IMR-90 (cell line): ENCODE measurements at regions not wholly inside any gene's neighbourhood (a gene's known extent, or its start where the extent isn't known, plus 50 kb on each side); places are given as distances from the start of the nearest gene placed in this dataset.

Experiments
- ATAC-seq: fragments of 200-7000 bp; cut with Tn5 transposase; 2 replicates; pipeline ENCODE4 v1.9.1; 2020; ENCODE audit warnings: low read depth, mild to moderate bottlenecking, moderate library complexity
- BruUV-seq: library from RNA; stranded (reverse); fragments of 400-500 nt; replicated peaks from 2 replicates; lab custom pipeline; 2021; lab: Mats Ljungman, UMichigan
- CTCF ChIA-PET: fragments of 300-600 bp; formaldehyde crosslinking; extraction: SDS; loops from one replicate; lab custom pipeline; 2021; ENCODE audit warnings: antibody characterized with exemption; lab: Yijun Ruan, JAX
- POLR2A ChIA-PET: fragments of 300-600 bp; sonication (Branson Sonifier 250); formaldehyde crosslinking; loops from one replicate; lab custom pipeline; 2022; ENCODE audit warnings: antibody characterized with exemption; ENCODE audit not compliant: unreplicated experiment; lab: Charles Lee
- DNase-seq: peaks from one replicate; pipeline ENCODE4 v3.0.0; 2013
- H2AFZ ChIP-seq: replicated peaks from 2 replicates; pipeline ENCODE3; 2013; ENCODE audit warnings: low read length, mild to moderate bottlenecking; ENCODE audit not compliant: poor library complexity
- H2AK5ac ChIP-seq: 2 replicates; pipeline ENCODE4 v1.6.1; 2013; ENCODE audit warnings: low read depth, low read length, inconsistent platforms
- H2AK9ac ChIP-seq: replicated peaks from 2 replicates; pipeline ENCODE3; 2013; ENCODE audit warnings: mild to moderate bottlenecking, low read depth, low read length, moderate library complexity; ENCODE audit not compliant: poor library complexity
- H2BK120ac ChIP-seq: 2 replicates; pipeline ENCODE4 v1.6.1; 2013; ENCODE audit warnings: low read depth, low read length, inconsistent platforms
- H2BK15ac ChIP-seq: 3 replicates; pipeline ENCODE4 v1.6.1; 2013; ENCODE audit warnings: low read depth, low read length, inconsistent platforms
- H2BK20ac ChIP-seq: 2 replicates; pipeline ENCODE4 v1.6.1; 2013; ENCODE audit warnings: low read depth, mild to moderate bottlenecking, inconsistent platforms, low read length, moderate library complexity
- H2BK5ac ChIP-seq: 2 replicates; pipeline ENCODE4 v1.6.1; 2013; ENCODE audit warnings: mild to moderate bottlenecking, low read depth, low read length, inconsistent platforms; ENCODE audit not compliant: poor library complexity, severe bottlenecking
- H3K14ac ChIP-seq: replicated peaks from 2 replicates; pipeline ENCODE4 v1.6.1; 2013; ENCODE audit warnings: low read depth, low read length, inconsistent platforms
- H3K18ac ChIP-seq: 2 replicates; pipeline ENCODE4 v1.6.1; 2013; ENCODE audit warnings: low read depth, low read length, control low read depth
- H3K23ac ChIP-seq: 2 replicates; pipeline ENCODE4 v1.6.1; 2013; ENCODE audit warnings: low read depth, low read length, inconsistent platforms
- H3K27ac ChIP-seq: 2 replicates; pipeline ENCODE4 v1.5.1; 2013; ENCODE audit warnings: mild to moderate bottlenecking, control low read depth, low read length; ENCODE audit not compliant: insufficient read depth
- H3K27me3 ChIP-seq: 2 replicates; pipeline ENCODE4 v1.6.1; 2013; ENCODE audit warnings: low read length; ENCODE audit not compliant: control insufficient read depth, insufficient read depth
- H3K36me3 ChIP-seq: 2 replicates; pipeline ENCODE4 v1.6.1; 2013; ENCODE audit warnings: low read length, mixed read lengths; ENCODE audit not compliant: control insufficient read depth, insufficient read depth
- H3K4ac ChIP-seq: 2 replicates; pipeline ENCODE4 v1.6.1; 2013; ENCODE audit warnings: low read depth, low read length, inconsistent platforms
- H3K4me1 ChIP-seq: 2 replicates; pipeline ENCODE4 v1.6.1; 2013; ENCODE audit warnings: low read length, mixed read lengths; ENCODE audit not compliant: control insufficient read depth, insufficient read depth
- H3K4me2 ChIP-seq: 2 replicates; pipeline ENCODE4 v1.6.1; 2013; ENCODE audit warnings: low read depth, mild to moderate bottlenecking, control low read depth, low read length, moderate library complexity
- H3K4me3 ChIP-seq: 2 replicates; pipeline ENCODE4 v1.5.1; 2013; ENCODE audit warnings: low read depth, mild to moderate bottlenecking, control low read depth, low read length, moderate library complexity; ENCODE audit not compliant: insufficient read depth
- H3K56ac ChIP-seq: 2 replicates; pipeline ENCODE4 v1.6.1; 2013; ENCODE audit warnings: low read length, inconsistent platforms; ENCODE audit not compliant: insufficient read depth; ENCODE audit errors: extremely low read depth
- H3K79me1 ChIP-seq, 2 experiments: 2 replicates each; pipeline ENCODE4 v1.6.1; 2013; ENCODE audit warnings: low read length in 2 of 2, inconsistent platforms in 1 of 2, low read depth in 1 of 2
- H3K9ac ChIP-seq: 2 replicates; pipeline ENCODE4 v1.6.1; 2013; ENCODE audit warnings: low read depth, low read length, control low read depth
- H3K9me1 ChIP-seq: 2 replicates; pipeline ENCODE4 v1.6.1; 2013; ENCODE audit warnings: low read length, inconsistent platforms; ENCODE audit not compliant: insufficient read depth
- H3K9me3 ChIP-seq: 2 replicates; pipeline ENCODE4 v1.6.1; 2013; ENCODE audit warnings: low read length; ENCODE audit not compliant: control insufficient read depth, insufficient read depth
- H4K20me1 ChIP-seq: 2 replicates; pipeline ENCODE4 v1.6.1; 2013; ENCODE audit warnings: low read length, inconsistent platforms; ENCODE audit not compliant: insufficient read depth
- H4K5ac ChIP-seq: 2 replicates; pipeline ENCODE4 v1.6.1; 2013; ENCODE audit warnings: mild to moderate bottlenecking, low read depth, low read length, control low read depth
- H4K8ac ChIP-seq, 2 experiments: 2 replicates each; pipeline ENCODE4 v1.6.1; 2013; ENCODE audit warnings: low read depth in 2 of 2, low read length in 2 of 2, control low read depth in 1 of 2, inconsistent platforms in 1 of 2
- H4K91ac ChIP-seq: 2 replicates; pipeline ENCODE4 v1.6.1; 2013; ENCODE audit warnings: low read depth, low read length, inconsistent platforms; ENCODE audit not compliant: insufficient read depth
- CEBPB ChIP-seq: IDR thresholded peaks from 2 replicates; pipeline ENCODE4 v1.6.1; 2012; ENCODE audit warnings: low read depth, low read length, improper control_type of control experiment
- CTCF ChIP-seq: conservative IDR thresholded peaks from 2 replicates; pipeline ENCODE4 v1.5.1; 2012; ENCODE audit warnings: mild to moderate bottlenecking, low read depth, low read length, improper control_type of control experiment
- MXI1 ChIP-seq: IDR thresholded peaks from 2 replicates; pipeline ENCODE4 v1.6.1; 2012; ENCODE audit warnings: low read depth, mild to moderate bottlenecking, low read length, moderate library complexity, borderline replicate concordance
- NFE2L2 ChIP-seq: fragments of 150-350 bp; IDR thresholded peaks from 2 replicates; pipeline ENCODE4 v1.6.1; 2016; ENCODE audit warnings: low read depth, mild to moderate bottlenecking, low read length
- RFX5 ChIP-seq: IDR thresholded peaks from 2 replicates; pipeline ENCODE4 v1.8.0; 2012; ENCODE audit warnings: low read depth, mild to moderate bottlenecking, low read length, moderate library complexity
- WGBS, 2 experiments: methylation state at CpG; one replicate each; pipeline versions ENCODE4 v1.1.5 to v1.1.7; 2013; ENCODE audit warnings: missing lambda C conversion rate in 2 of 2; ENCODE audit not compliant: insufficient read length in 1 of 2; ENCODE audit errors: extremely low coverage in 2 of 2; 5-methylcytosine and 5-hydroxymethylcytosine counted together
- dilution Hi-C: fragments of 300-500 bp; cut with HindIII; formaldehyde crosslinking; loops from one replicate; pipeline ENCODE4 v1.14.3; 2018; ENCODE audit warnings: low sequenced_read_pairs; ENCODE audit not compliant: unreplicated experiment
- in situ Hi-C: fragments of 300-500 bp; cut with MboI; formaldehyde crosslinking; loops from 3 replicates; pipeline ENCODE4 v1.14.3; 2019; ENCODE audit warnings: low sequenced_read_pairs, inconsistent platforms, mixed read lengths
- intact Hi-C: fragments of 100-400 bp; cut with micrococcal nuclease; formaldehyde crosslinking; loops from 2 replicates; pipeline ENCODE4 v1.10.0; 2022
- TF ChIP-seq, protein P1 (sequence below): fragments of 150-350 bp; IDR thresholded peaks from 2 replicates; pipeline ENCODE4 v1.6.1; 2016; ENCODE audit warnings: low read depth, mild to moderate bottlenecking, low read length, moderate library complexity, borderline replicate concordance

DNA sequence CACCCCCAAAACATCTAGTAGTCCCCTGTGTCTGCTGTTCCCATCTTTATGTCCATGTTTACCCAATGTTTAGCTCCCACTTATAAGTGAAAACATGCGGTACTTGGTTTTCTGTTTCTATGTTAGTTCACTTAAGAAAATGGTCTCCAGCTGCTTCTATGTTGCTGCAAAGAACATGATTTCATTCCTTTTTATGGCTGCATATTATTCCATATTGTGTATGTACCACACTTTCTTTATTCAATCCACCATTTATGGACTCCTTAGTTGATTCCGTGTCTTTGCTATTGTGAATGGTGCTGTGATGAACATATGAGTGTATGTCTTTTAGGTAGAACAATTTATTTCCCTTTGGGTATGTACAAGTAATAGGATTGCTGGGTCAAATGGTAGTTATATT, 51.2 kb downstream of the GRK7 start:
- Histone ChIP-seq H3K23ac (no peak overlapping the region), H3K4me3 (no peak overlapping the region), H3K4ac (no peak overlapping the region), H2BK5ac (no peak overlapping the region), H2BK20ac (no peak overlapping the region), H3K4me1 (peaks cover 2% of the 10 kb centered on the region; the same call in 1 of the 2 replicates), H2BK120ac (no peak overlapping the region), H2AFZ (no peak overlapping the region), H3K9me1 (no peaks in the 10 kb centered on the region), H3K14ac (no peak overlapping the region), H2BK15ac (no peak overlapping the region), H4K20me1 (no peaks in the 10 kb centered on the region), H3K27ac (no peak overlapping the region), H3K9me3 (peaks cover 3% of the 10 kb centered on the region), H4K5ac (no peak overlapping the region), H3K36me3 (no peaks in the 10 kb centered on the region), H3K4me2 (no peak overlapping the region), H3K79me1 (no peaks in the 10 kb centered on the region), H3K9ac (no peak overlapping the region), H4K8ac (no peak overlapping the region), H3K27me3 (peaks cover 26% of the 10 kb centered on the region), H2AK5ac (no peak overlapping the region), H4K91ac (no peak overlapping the region), H3K56ac (no peak overlapping the region), H2AK9ac (no peak overlapping the region), H3K18ac (no peak overlapping the region)
- DNase-seq (no peak), ATAC-seq (no peak)
- no peak for TF ChIP-seq CTCF
- no peak for TF ChIP-seq RFX5
- no peak for TF ChIP-seq NFE2L2
- TF ChIP-seq CEBPB: no peak
- TF ChIP-seq MXI1: no peak
- TF ChIP-seq, protein P1, sequence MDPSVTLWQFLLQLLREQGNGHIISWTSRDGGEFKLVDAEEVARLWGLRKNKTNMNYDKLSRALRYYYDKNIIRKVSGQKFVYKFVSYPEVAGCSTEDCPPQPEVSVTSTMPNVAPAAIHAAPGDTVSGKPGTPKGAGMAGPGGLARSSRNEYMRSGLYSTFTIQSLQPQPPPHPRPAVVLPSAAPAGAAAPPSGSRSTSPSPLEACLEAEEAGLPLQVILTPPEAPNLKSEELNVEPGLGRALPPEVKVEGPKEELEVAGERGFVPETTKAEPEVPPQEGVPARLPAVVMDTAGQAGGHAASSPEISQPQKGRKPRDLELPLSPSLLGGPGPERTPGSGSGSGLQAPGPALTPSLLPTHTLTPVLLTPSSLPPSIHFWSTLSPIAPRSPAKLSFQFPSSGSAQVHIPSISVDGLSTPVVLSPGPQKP: no peak
- WGBS, 2 experiments: no CpG with 5 or more reads among the region's 2 CpGs
- CTCF ChIA-PET: interaction anchor here (0.6 kb wide), 1 partner anchor 54 kb away, joined by 3 read pairs; no protein-coding TSS in a partner anchor
- in situ Hi-C loops (no loop called here), dilution Hi-C loops (no loop called here), intact Hi-C loops (no loop called here)
- POLR2A ChIA-PET: no interaction called here
- BruUV-seq: no TSS peak
